ENCODE measurements at regions not wholly inside any gene's neighbourhood (a gene's known extent, or its start where the extent isn't known, plus 50 kb on each side); places are given as distances from the start of the nearest gene placed in this dataset.

DNA sequence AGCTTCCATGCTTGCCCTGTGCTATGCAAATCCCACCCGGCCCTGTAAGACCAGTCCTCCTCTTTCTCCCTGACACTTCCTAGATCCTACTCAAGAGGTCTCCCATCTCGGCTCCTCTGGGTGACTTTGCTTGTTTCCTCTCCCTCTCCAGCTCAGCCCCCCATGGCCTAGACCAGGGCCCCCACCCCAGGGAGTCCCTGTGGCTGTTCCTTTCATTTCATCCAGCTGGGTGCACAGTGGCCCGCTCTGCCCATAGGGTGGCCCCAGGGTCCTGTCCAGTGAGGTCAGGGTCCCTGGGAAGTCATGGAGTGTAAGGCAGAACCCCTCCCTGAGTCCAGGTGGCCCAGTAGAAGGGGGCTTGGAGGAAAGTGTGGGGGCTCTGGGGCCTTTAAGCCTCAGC lies 52.3 kb upstream of the NKX1-1 start:
- Histone ChIP-seq H3K9me3 (ENCODE audit: insufficient read depth, low read length) (peaks cover 30% of the 10 kb centered on the region; the same call in 1 of the 2 replicates), H3K27me3 (ENCODE audit: insufficient read depth, insufficient read length) (peaks cover 99% of the 10 kb centered on the region), H3K9ac (ENCODE audit: insufficient read length, low read depth) (no peak overlapping the region), H3K36me3 (ENCODE audit: insufficient read depth, insufficient read length, low read length) (no peaks in the 10 kb centered on the region), H3K4me3 (ENCODE audit: insufficient read length, low read depth) (no peak overlapping the region), H3K4me1 (ENCODE audit: insufficient read depth, insufficient read length) (peaks cover 38% of the 10 kb centered on the region)
- TF ChIP-seq ZNF274 (IDR thresholded peaks at IDR 0.05; ENCODE audit: low read depth, low read length) (no peak), SUZ12 (IDR thresholded peaks at IDR 0.05; ENCODE audit: extremely low read depth, insufficient read depth, insufficient read length) (no peak), YY1 (IDR thresholded peaks at IDR 0.05; ENCODE audit: insufficient read depth, insufficient read length) (no peak)
- DNase-seq (ENCODE audit: low read depth, low spot score): no peak
